ENCODE measurements at regions not wholly inside any gene's neighbourhood (a gene's known extent, or its start where the extent isn't known, plus 50 kb on each side); places are given as distances from the start of the nearest gene placed in this dataset.

DNA sequence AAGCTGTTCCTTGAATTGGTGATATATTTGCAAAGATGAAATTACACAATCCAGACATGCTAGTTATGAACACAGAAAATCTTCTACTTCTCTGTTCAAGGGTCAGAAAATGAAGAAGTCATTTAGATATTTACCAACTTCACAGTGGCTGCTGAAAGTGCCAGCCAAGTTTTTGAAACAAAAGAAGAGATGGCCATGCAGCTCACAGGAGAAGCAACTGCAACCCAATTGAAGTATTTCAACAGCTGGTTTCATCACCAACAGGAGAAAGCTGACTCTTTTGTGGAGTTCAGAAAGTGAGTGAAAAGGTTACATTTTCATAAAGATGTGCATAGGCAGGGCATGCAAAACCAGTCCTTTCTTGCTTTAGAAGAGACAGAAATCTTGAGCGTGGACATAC lies 70.1 kb upstream of the LSM6 start:
- no peak for TF ChIP-seq POLR2A (IDR thresholded peaks at IDR 0.05)
- TF ChIP-seq, protein P1, sequence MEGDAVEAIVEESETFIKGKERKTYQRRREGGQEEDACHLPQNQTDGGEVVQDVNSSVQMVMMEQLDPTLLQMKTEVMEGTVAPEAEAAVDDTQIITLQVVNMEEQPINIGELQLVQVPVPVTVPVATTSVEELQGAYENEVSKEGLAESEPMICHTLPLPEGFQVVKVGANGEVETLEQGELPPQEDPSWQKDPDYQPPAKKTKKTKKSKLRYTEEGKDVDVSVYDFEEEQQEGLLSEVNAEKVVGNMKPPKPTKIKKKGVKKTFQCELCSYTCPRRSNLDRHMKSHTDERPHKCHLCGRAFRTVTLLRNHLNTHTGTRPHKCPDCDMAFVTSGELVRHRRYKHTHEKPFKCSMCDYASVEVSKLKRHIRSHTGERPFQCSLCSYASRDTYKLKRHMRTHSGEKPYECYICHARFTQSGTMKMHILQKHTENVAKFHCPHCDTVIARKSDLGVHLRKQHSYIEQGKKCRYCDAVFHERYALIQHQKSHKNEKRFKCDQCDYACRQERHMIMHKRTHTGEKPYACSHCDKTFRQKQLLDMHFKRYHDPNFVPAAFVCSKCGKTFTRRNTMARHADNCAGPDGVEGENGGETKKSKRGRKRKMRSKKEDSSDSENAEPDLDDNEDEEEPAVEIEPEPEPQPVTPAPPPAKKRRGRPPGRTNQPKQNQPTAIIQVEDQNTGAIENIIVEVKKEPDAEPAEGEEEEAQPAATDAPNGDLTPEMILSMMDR (IDR thresholded peaks at IDR 0.05): no peak

Measured in esophagus squamous epithelium (tissue), 4 donors.